Esophagus squamous epithelium (tissue), 5 donors: ENCODE measurements at regions not wholly inside any gene's neighbourhood (a gene's known extent, or its start where the extent isn't known, plus 50 kb on each side); places are given as distances from the start of the nearest gene placed in this dataset.

Experiments
- DNase-seq: peaks from one replicate; lab custom pipeline; 2025; lab: John Stamatoyannopoulos, UW
- H3K27ac ChIP-seq, 4 donors: fragments of 200-600 bp; sonication (generic); one replicate each; pipeline ENCODE4 v1.5.1; 2016 to 2019; ENCODE audit warnings: mild to moderate bottlenecking in 1 of 4
- H3K27me3 ChIP-seq, 4 donors: fragments of 200-600 bp; sonication (generic); 1 replicate in 3 of 4; 2 replicates in 1 of 4; pipeline versions ENCODE4 v1.5.1 to v1.6.0; 2017 to 2021; ENCODE audit warnings: antibody characterized with exemption in 1 of 4
- H3K36me3 ChIP-seq, 3 donors: fragments of 200-600 bp; sonication (generic); one replicate each; pipeline ENCODE4 v1.5.1; 2016 to 2019
- H3K4me1 ChIP-seq, 3 donors: fragments of 200-600 bp; sonication (generic); one replicate each; pipeline ENCODE4 v1.5.1; 2017 to 2019
- H3K4me3 ChIP-seq, 4 donors: fragments of 200-600 bp; sonication (generic); 1 replicate in 3 of 4; 2 replicates in 1 of 4; pipeline ENCODE4 v1.5.1; 2016 to 2019; ENCODE audit warnings: mild to moderate bottlenecking in 2 of 4, moderate library complexity in 1 of 4
- H3K9me3 ChIP-seq, 3 donors: fragments of 200-600 bp; sonication (generic); one replicate each; pipeline ENCODE4 v1.5.1; 2016 to 2019
- CTCF ChIP-seq, 6 experiments: fragments of 450-650 bp in 4 of 6; fragments of 200-600 bp in 2 of 6; sonication (generic) in 2 of 6; IDR thresholded peaks; one replicate each; pipeline ENCODE4 v1.5.1; 2016 to 2019; ENCODE audit warnings: antibody characterized with exemption in 6 of 6, mild to moderate bottlenecking in 4 of 6, moderate library complexity in 4 of 6
- POLR2A ChIP-seq, 4 donors: fragments of 450-650 bp; IDR thresholded peaks; one replicate each; pipeline ENCODE4 v1.6.1; 2017; ENCODE audit warnings: antibody characterized with exemption in 4 of 4, mild to moderate bottlenecking in 4 of 4, moderate library complexity in 3 of 4
- WGBS, 2 donors: methylation state at CpG; one replicate each; pipeline ENCODE4 v1.1.5; 2018; 5-methylcytosine and 5-hydroxymethylcytosine counted together
- intact Hi-C: fragments of 100-400 bp; cut with DNase I; formaldehyde crosslinking; loops from one replicate; pipeline ENCODE4 v1.15.0; 2022
- donor health status: DM: yes; HTN: yes; CAD: no.

- TF ChIP-seq POLR2A (IDR thresholded peaks at IDR 0.05) (no peak), CTCF (IDR thresholded peaks at IDR 0.05) (no peak)
- no peak for DNase-seq
- intact Hi-C loops = no loop called here
- H3K4me3 ChIP-seq = no peak overlapping the region
- no peaks in the 10 kb centered on the region for H3K9me3 ChIP-seq
- H3K4me1 ChIP-seq = no peaks in the 10 kb centered on the region
- H3K36me3 ChIP-seq = no peaks in the 10 kb centered on the region
- H3K27me3 ChIP-seq = no peaks in the 10 kb centered on the region
- no peak overlapping the region for H3K27ac ChIP-seq
- WGBS, 2 donors = 94 to 97% methylated on average over 1 of the region's 1 CpG
Measured at GRCh38 chr16:51869176-51869575, 677.8 kb downstream of the TOX3 start.

GRCh38 chr16:51868631-51869030, 678.3 kb downstream of the TOX3 start:
- no peaks in the 10 kb centered on the region for H3K27me3 ChIP-seq
- intact Hi-C loops = no loop called here
- TF ChIP-seq CTCF (IDR thresholded peaks at IDR 0.05) = no peak
- TF ChIP-seq POLR2A (IDR thresholded peaks at IDR 0.05) = no peak

GRCh38 chr16:51867386-51868065, 679.4 kb downstream of the TOX3 start:
- DNase-seq = no peak
- TF ChIP-seq POLR2A (IDR thresholded peaks at IDR 0.05) (no peak), CTCF (IDR thresholded peaks at IDR 0.05) (no peak)
- Histone ChIP-seq H3K4me3 (no peak overlapping the region), H3K27ac (no peak overlapping the region), H3K4me1 (no peaks in the 10 kb centered on the region), H3K27me3 (no peaks in the 10 kb centered on the region), H3K36me3 (no peaks in the 10 kb centered on the region), H3K9me3 (no peaks in the 10 kb centered on the region)
- intact Hi-C loops = no loop called here
- WGBS, 2 donors = 80 to 86% methylated on average over 8 of the region's 8 CpGs

More at GRCh38 chr16:51868631-51869030, 678.3 kb downstream of the TOX3 start:
- no peak for DNase-seq
- no peaks in the 10 kb centered on the region for H3K9me3 ChIP-seq
- no peaks in the 10 kb centered on the region for H3K4me1 ChIP-seq
- H3K27ac ChIP-seq = no peak overlapping the region
- no peak overlapping the region for H3K4me3 ChIP-seq
- 82 to 85% methylated on average over 2 of the region's 2 CpGs for WGBS, 2 donors
- no peaks in the 10 kb centered on the region for H3K36me3 ChIP-seq

- H3K27me3 ChIP-seq = no peaks in the 10 kb centered on the region
- no peaks in the 10 kb centered on the region for H3K9me3 ChIP-seq
- H3K4me3 ChIP-seq = no peak overlapping the region
- H3K27ac ChIP-seq = no peak overlapping the region
- H3K36me3 ChIP-seq = no peaks in the 10 kb centered on the region
- intact Hi-C loops = no loop called here
- no peak for DNase-seq
- WGBS, 2 donors = 78 to 94% methylated on average over 1 of the region's 1 CpG
- no peaks in the 10 kb centered on the region for H3K4me1 ChIP-seq
- TF ChIP-seq CTCF (IDR thresholded peaks at IDR 0.05) (no peak), POLR2A (IDR thresholded peaks at IDR 0.05) (no peak)
Measured at GRCh38 chr16:51864575-51864974, 682.4 kb downstream of the TOX3 start.

GRCh38 chr16:51854401-51854951, 692.5 kb downstream of the TOX3 start:
- H3K4me1 ChIP-seq = no peaks in the 10 kb centered on the region
- WGBS, 2 donors = 63 to 72% methylated on average over 2 to 3 of the region's 4 CpGs
- no peak for TF ChIP-seq POLR2A (IDR thresholded peaks at IDR 0.05)
- TF ChIP-seq CTCF (IDR thresholded peaks at IDR 0.05) = no peak
- H3K36me3 ChIP-seq = no peaks in the 10 kb centered on the region
- no peaks in the 10 kb centered on the region for H3K27me3 ChIP-seq
- intact Hi-C loops = no loop called here
- no peak for DNase-seq
- no peaks in the 10 kb centered on the region for H3K9me3 ChIP-seq
- H3K27ac ChIP-seq = no peak overlapping the region
- no peak overlapping the region for H3K4me3 ChIP-seq
